Stimulated activated CD4-positive, alpha-beta T cell treated with anti-CD3 and anti-CD28 coated beads, Interleukin-4, amount 100 ng/mL, for 48 hours (primary cell): ENCODE measurements at regions not wholly inside any gene's neighbourhood (a gene's known extent, or its start where the extent isn't known, plus 50 kb on each side); places are given as distances from the start of the nearest gene placed in this dataset.
"Not testable (repeated sequence)": the region's sequence is repeated elsewhere in the genome, so short reads cannot be mapped to it uniquely, and the experiment has no call there.

Experiments
- DNase-seq, 2 donors: peaks; one replicate each; pipeline ENCODE4 v3.0.0-alpha.2; 2020; ENCODE audit warnings: low read depth in 2 of 2

- DNase-seq: no peak
Observed at GRCh38 chr1:88538222-88538899, 145.7 kb upstream of the PKN2 start.

- DNase-seq: no peak
Observed at GRCh38 chr1:88540255-88540654, 143.8 kb upstream of the PKN2 start.

GRCh38 chr1:88541596-88541995 is 142.5 kb upstream of the PKN2 start:
- no peak for DNase-seq

GRCh38 chr1:88544195-88544594 is 139.9 kb upstream of the PKN2 start:
- DNase-seq: no peak

GRCh38 chr1:88549536-88549935 is 134.5 kb upstream of the PKN2 start:
- no peak for DNase-seq

- DNase-seq: no peak
Observed at GRCh38 chr1:88552226-88552625, 131.8 kb upstream of the PKN2 start.

- DNase-seq: no peak
Observed at GRCh38 chr1:88557014-88557413, 127.1 kb upstream of the PKN2 start.

GRCh38 chr1:88560621-88561020 is 123.5 kb upstream of the PKN2 start:
- no peak for DNase-seq

GRCh38 chr1:88562991-88563390 is 121.1 kb upstream of the PKN2 start:
- DNase-seq: no peak

- no peak for DNase-seq
Observed at GRCh38 chr1:88566615-88567387, 117.3 kb upstream of the PKN2 start.

- no peak for DNase-seq
Observed at GRCh38 chr1:88571506-88571905, 112.6 kb upstream of the PKN2 start.

GRCh38 chr1:88579598-88579997 is 104.5 kb upstream of the PKN2 start:
- DNase-seq: no peak

GRCh38 chr1:88581703-88582102 is 102.4 kb upstream of the PKN2 start:
- no peak for DNase-seq

GRCh38 chr1:88593358-88593757 is 90.7 kb upstream of the PKN2 start:
- no peak for DNase-seq

- no peak for DNase-seq
Observed at GRCh38 chr1:88595355-88596002, 88.6 kb upstream of the PKN2 start.

GRCh38 chr1:88597973-88598372 is 86.1 kb upstream of the PKN2 start:
- DNase-seq: not testable (repeated sequence)

GRCh38 chr1:88608139-88608943 is 75.7 kb upstream of the PKN2 start:
- no peak for DNase-seq

GRCh38 chr1:88609051-88609450 is 75.0 kb upstream of the PKN2 start:
- no peak for DNase-seq

GRCh38 chr1:88610687-88611086 is 73.4 kb upstream of the PKN2 start:
- no peak for DNase-seq

GRCh38 chr1:88612292-88612691 is 71.8 kb upstream of the PKN2 start:
- no peak for DNase-seq

- no peak for DNase-seq
Observed at GRCh38 chr1:88612773-88613172, 71.3 kb upstream of the PKN2 start.

GRCh38 chr1:88618331-88618730 is 65.7 kb upstream of the PKN2 start:
- no peak for DNase-seq
